HEK293T (cell line): ENCODE measurements at regions not wholly inside any gene's neighbourhood (a gene's known extent, or its start where the extent isn't known, plus 50 kb on each side); places are given as distances from the start of the nearest gene placed in this dataset.

Experiments
- CTCF ChIA-PET: fragments of 350-600 bp; formaldehyde crosslinking; extraction: SDS; loops from one replicate; lab custom pipeline; 2021; ENCODE audit warnings: antibody characterized with exemption, inconsistent platforms; lab: Yijun Ruan, JAX
- POLR2A ChIA-PET: fragments of 350-600 bp; formaldehyde crosslinking; extraction: SDS; loops from one replicate; lab custom pipeline; 2020; ENCODE audit warnings: antibody characterized with exemption, inconsistent platforms; lab: Yijun Ruan, JAX
- DNase-seq: peaks from one replicate; pipeline ENCODE4 v3.0.0; 2012; ENCODE audit warnings: mixed read lengths; ENCODE audit errors: extremely low spot score
- ARNT ChIP-seq: fragments of 450-650 bp; IDR thresholded peaks from 2 replicates; pipeline ENCODE4 v1.6.1; 2017; ENCODE audit warnings: mild to moderate bottlenecking
- BHLHE40 ChIP-seq: fragments of 450-650 bp; IDR thresholded peaks from 2 replicates; pipeline ENCODE4 v1.6.1; 2016; ENCODE audit warnings: mild to moderate bottlenecking, moderate library complexity, borderline replicate concordance
- CTBP1 ChIP-seq: fragments of 450-650 bp; IDR thresholded peaks from 2 replicates; pipeline ENCODE4 v1.6.1; 2016; ENCODE audit warnings: borderline replicate concordance
- ELF4 ChIP-seq: fragments of 450-650 bp; IDR thresholded peaks from 2 replicates; pipeline ENCODE4 v1.6.1; 2017; ENCODE audit warnings: antibody characterized with exemption
- FOXA1 ChIP-seq: fragments of 450-650 bp; IDR thresholded peaks from 2 replicates; pipeline ENCODE4 v1.6.1; 2016; ENCODE audit warnings: mild to moderate bottlenecking
- FOXK2 ChIP-seq: fragments of 450-650 bp; IDR thresholded peaks from 2 replicates; pipeline ENCODE4 v1.6.1; 2016; ENCODE audit warnings: mild to moderate bottlenecking
- FOXM1 ChIP-seq: fragments of 450-650 bp; IDR thresholded peaks from 2 replicates; pipeline ENCODE4 v1.6.1; 2017; ENCODE audit warnings: mild to moderate bottlenecking, borderline replicate concordance
- HDGF ChIP-seq: fragments of 450-650 bp; IDR thresholded peaks from 2 replicates; pipeline ENCODE4 v1.6.1; 2017; ENCODE audit warnings: antibody characterized with exemption, borderline replicate concordance
- L3MBTL2 ChIP-seq: fragments of 450-650 bp; conservative IDR thresholded peaks from 2 replicates; pipeline ENCODE4 v1.6.1; 2016; ENCODE audit warnings: mild to moderate bottlenecking
- LEF1 ChIP-seq: fragments of 450-650 bp; IDR thresholded peaks from 2 replicates; pipeline ENCODE4 v1.6.1; 2017; ENCODE audit warnings: mild to moderate bottlenecking, borderline replicate concordance
- NFRKB ChIP-seq: fragments of 450-650 bp; IDR thresholded peaks from 2 replicates; pipeline ENCODE4 v1.6.1; 2016; ENCODE audit warnings: mild to moderate bottlenecking, moderate library complexity
- PKNOX1 ChIP-seq: fragments of 450-650 bp; IDR thresholded peaks from 2 replicates; pipeline ENCODE4 v1.6.1; 2016
- SP1 ChIP-seq: fragments of 450-650 bp; IDR thresholded peaks from 2 replicates; pipeline ENCODE4 v1.6.1; 2017
- SUZ12 ChIP-seq: fragments of 450-650 bp; IDR thresholded peaks from 2 replicates; pipeline ENCODE4 v1.6.1; 2016; ENCODE audit warnings: mild to moderate bottlenecking
- TARDBP ChIP-seq: fragments of 450-650 bp; IDR thresholded peaks from 2 replicates; pipeline ENCODE4 v1.6.1; 2016
- ZNF384 ChIP-seq: fragments of 450-650 bp; IDR thresholded peaks from 2 replicates; pipeline ENCODE4 v1.6.1; 2016

- DNase-seq: no peak
- TF ChIP-seq BHLHE40: no peak
- TF ChIP-seq FOXM1: no peak
- no peak for TF ChIP-seq SUZ12
- TF ChIP-seq FOXK2: no peak
- TF ChIP-seq ELF4: no peak
- TF ChIP-seq ZNF384: no peak
- no peak for TF ChIP-seq SP1
- TF ChIP-seq LEF1: no peak
- no peak for TF ChIP-seq HDGF
- TF ChIP-seq PKNOX1: no peak
- TF ChIP-seq TARDBP: no peak
- no peak for TF ChIP-seq FOXA1
- TF ChIP-seq L3MBTL2: no peak
- ChIA-PET POLR2A (no interaction called here), CTCF (no interaction called here)
Observed at GRCh38 chr6:81383472-81383871, 369.0 kb downstream of the TENT5A start.

GRCh38 chr6:81382852-81383251, 369.6 kb downstream of the TENT5A start:
- no peak for DNase-seq
- ChIA-PET POLR2A (no interaction called here), CTCF (no interaction called here)
- TF ChIP-seq HDGF (no peak), SP1 (no peak), ZNF384 (no peak), L3MBTL2 (no peak), ELF4 (no peak), CTBP1 (no peak), FOXA1 (no peak), ARNT (no peak), TARDBP (no peak), NFRKB (no peak), FOXK2 (no peak), SUZ12 (no peak), FOXM1 (no peak)

- CTCF ChIA-PET: no interaction called here
- TF ChIP-seq HDGF (no peak), CTBP1 (no peak), SUZ12 (no peak), NFRKB (no peak), L3MBTL2 (no peak), SP1 (no peak), FOXA1 (no peak), FOXK2 (no peak), ARNT (no peak), PKNOX1 (no peak), FOXM1 (no peak), LEF1 (no peak), TARDBP (no peak), BHLHE40 (no peak), ZNF384 (no peak), ELF4 (no peak)
- POLR2A ChIA-PET: no interaction called here
- DNase-seq: no peak
Observed at GRCh38 chr6:81381382-81381916, 371.0 kb downstream of the TENT5A start.

GRCh38 chr6:81380718-81381338, 371.7 kb downstream of the TENT5A start:
- ChIA-PET POLR2A (no interaction called here), CTCF (no interaction called here)
- no peak for TF ChIP-seq HDGF
- TF ChIP-seq FOXK2: no peak
- DNase-seq: no peak

DNA sequence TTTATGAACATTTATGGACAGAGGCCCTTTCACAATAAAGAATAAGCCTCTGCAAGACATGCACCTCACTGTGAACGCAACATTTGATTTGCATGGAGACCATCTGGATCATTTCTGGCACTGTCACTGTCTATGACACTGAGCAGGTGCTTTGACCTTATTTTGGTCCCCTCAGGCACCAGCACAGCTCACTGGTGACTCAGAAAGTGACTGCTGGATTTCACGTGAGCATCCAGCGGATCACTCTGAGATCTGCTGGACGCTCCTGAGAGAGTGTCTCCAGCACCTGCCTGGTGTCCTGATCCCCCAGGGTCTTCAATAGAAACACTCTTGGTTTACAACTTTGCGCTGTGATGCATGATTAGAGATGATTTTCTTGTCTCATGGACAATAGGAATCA, 375.7 kb downstream of the TENT5A start:
- DNase-seq: no peak
- CTCF ChIA-PET: no interaction called here
- POLR2A ChIA-PET: no interaction called here

DNA sequence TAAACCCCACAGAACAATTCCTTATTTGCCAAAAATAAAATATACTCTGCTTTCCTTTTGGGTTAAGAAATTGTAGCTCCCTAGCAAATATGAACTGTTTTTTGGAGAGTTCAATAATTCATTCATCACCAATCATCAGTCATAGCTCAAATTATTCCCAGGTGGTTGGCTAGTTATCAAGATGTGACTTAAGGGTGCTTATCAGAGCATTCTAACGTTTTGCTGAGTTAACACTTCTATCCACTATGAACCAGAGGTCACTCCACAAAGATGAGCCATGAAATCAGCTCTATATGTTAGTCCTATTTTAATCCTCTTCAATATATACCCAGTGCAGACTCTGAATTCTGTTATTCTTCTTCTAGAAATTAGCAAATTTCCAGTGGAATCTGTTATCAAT, 379.1 kb downstream of the TENT5A start:
- TF ChIP-seq FOXM1: no peak
- no peak for TF ChIP-seq ZNF384
- no peak for TF ChIP-seq FOXK2
- TF ChIP-seq LEF1: no peak
- no peak for TF ChIP-seq L3MBTL2
- TF ChIP-seq CTBP1: no peak
- TF ChIP-seq HDGF: no peak
- no peak for TF ChIP-seq SP1
- no peak for TF ChIP-seq ARNT
- no peak for TF ChIP-seq PKNOX1
- TF ChIP-seq TARDBP: no peak
- TF ChIP-seq BHLHE40: no peak
- TF ChIP-seq SUZ12: no peak
- TF ChIP-seq FOXA1: no peak
- TF ChIP-seq NFRKB: no peak
- no peak for TF ChIP-seq ELF4
- POLR2A ChIA-PET: no interaction called here
- no peak for DNase-seq
- CTCF ChIA-PET: no interaction called here

More for the DNA sequence above, 375.7 kb downstream of the TENT5A start:
- TF ChIP-seq ELF4 (no peak), ARNT (no peak), L3MBTL2 (no peak), LEF1 (no peak), HDGF (no peak), SP1 (no peak), PKNOX1 (no peak)
